ENCODE measurements at regions not wholly inside any gene's neighbourhood (a gene's known extent, or its start where the extent isn't known, plus 50 kb on each side); places are given as distances from the start of the nearest gene placed in this dataset.

- no peak overlapping the region for H3K27ac ChIP-seq
- TF ChIP-seq CTCF (conservative IDR thresholded peaks at IDR 0.05) = no peak
- TF ChIP-seq ZFX (IDR thresholded peaks at IDR 0.05) = no peak
These were observed 212.9 kb upstream of the CRY1 start for GRCh38 chr12:107306141-107306659.

DNA sequence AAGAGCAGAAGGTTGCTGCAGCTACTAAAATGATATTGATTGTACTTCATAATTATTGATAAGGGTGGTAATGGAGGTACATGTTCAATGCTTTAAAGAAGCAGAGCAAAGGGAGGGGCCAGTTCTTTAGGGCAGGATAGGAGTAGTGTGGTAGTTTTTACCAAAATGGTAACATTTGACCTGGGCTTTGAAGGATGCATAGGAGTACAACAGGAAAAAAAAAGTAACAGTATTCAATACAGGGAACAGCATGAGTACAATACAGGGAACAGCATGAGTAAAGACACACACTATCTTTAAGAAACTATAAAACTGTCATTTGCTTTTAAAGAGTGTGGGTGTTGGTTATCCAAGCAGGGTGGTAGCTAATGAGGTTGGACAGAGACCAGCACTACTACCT is 215.0 kb upstream of the CRY1 start:
- no peak for TF ChIP-seq CTCF (conservative IDR thresholded peaks at IDR 0.05)
- no peak overlapping the region for H3K27ac ChIP-seq

DNA sequence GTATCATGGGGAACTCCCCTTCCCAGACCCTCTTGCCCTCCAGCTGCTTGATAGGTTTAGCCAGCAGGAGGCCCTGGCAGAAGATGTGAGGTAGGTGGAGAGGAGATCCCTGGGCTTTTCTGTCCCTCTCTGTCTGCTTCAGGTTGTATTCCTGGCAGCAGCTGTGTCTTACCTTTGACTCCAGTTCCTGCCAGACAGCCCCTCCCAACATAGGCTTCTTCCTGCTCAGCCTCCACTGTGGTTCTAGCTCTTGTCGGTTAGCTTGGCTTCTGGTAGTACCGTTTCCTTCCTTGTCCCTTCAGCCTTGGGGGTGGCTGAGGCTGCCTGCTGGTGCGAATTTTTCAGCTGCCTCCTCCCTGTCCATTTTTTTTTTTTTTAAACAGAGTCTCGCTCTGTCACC is 215.7 kb upstream of the CRY1 start:
- TF ChIP-seq CTCF (conservative IDR thresholded peaks at IDR 0.05) (no peak), ZFX (IDR thresholded peaks at IDR 0.05) (no peak)
- H3K27ac ChIP-seq = no peak overlapping the region

GRCh38 chr12:107310621-107311020 is 217.3 kb upstream of the CRY1 start:
- TF ChIP-seq ZFX (IDR thresholded peaks at IDR 0.05) (no peak), CTCF (conservative IDR thresholded peaks at IDR 0.05) (no peak)
- no peak overlapping the region for H3K27ac ChIP-seq

GRCh38 chr12:107311682-107312081 is 218.3 kb upstream of the CRY1 start:
- H3K27ac ChIP-seq = no peak overlapping the region
- TF ChIP-seq CTCF (conservative IDR thresholded peaks at IDR 0.05) (no peak), ZFX (IDR thresholded peaks at IDR 0.05) (no peak)

- TF ChIP-seq ZFX (IDR thresholded peaks at IDR 0.05) = no peak
- no peak for TF ChIP-seq CTCF (conservative IDR thresholded peaks at IDR 0.05)
- H3K27ac ChIP-seq = no peak overlapping the region
These were observed 224.6 kb upstream of the CRY1 start for GRCh38 chr12:107317751-107318555.

- no peak overlapping the region for H3K27ac ChIP-seq
- no peak for TF ChIP-seq ZFX (IDR thresholded peaks at IDR 0.05)
- TF ChIP-seq CTCF (conservative IDR thresholded peaks at IDR 0.05) = no peak
These were observed 225.1 kb upstream of the CRY1 start for GRCh38 chr12:107318556-107318805.
